Endothelial cell (in vitro differentiated cells): ENCODE measurements at regions not wholly inside any gene's neighbourhood (a gene's known extent, or its start where the extent isn't known, plus 50 kb on each side); places are given as distances from the start of the nearest gene placed in this dataset.

ENCODE experiments used
- DNase-seq: peaks from one replicate; pipeline ENCODE4 v3.0.0; 2021; ENCODE audit warnings: low spot score
- H3K27ac Mint-ChIP-seq: one replicate; pipeline ENCODE4 v1.8.0; 2021; ENCODE audit warnings: mixed read lengths, inconsistent platforms; ENCODE audit not compliant: unreplicated experiment
- H3K27me3 Mint-ChIP-seq: one replicate; pipeline ENCODE4 v1.8.0; 2021; ENCODE audit warnings: mild to moderate bottlenecking, moderate library complexity, mixed read lengths, inconsistent platforms; ENCODE audit not compliant: unreplicated experiment
- H3K36me3 Mint-ChIP-seq: one replicate; pipeline ENCODE4 v1.8.0; 2021; ENCODE audit warnings: mild to moderate bottlenecking, low read depth, mixed read lengths, inconsistent platforms; ENCODE audit not compliant: unreplicated experiment
- H3K4me1 Mint-ChIP-seq: one replicate; pipeline ENCODE4 v1.8.0; 2021; ENCODE audit warnings: mild to moderate bottlenecking, mixed read lengths, inconsistent platforms; ENCODE audit not compliant: unreplicated experiment
- H3K4me3 Mint-ChIP-seq: one replicate; pipeline ENCODE4 v1.8.0; 2021; ENCODE audit warnings: mild to moderate bottlenecking, mixed read lengths, inconsistent platforms; ENCODE audit not compliant: unreplicated experiment
- H3K9me3 Mint-ChIP-seq: one replicate; pipeline ENCODE4 v1.8.0; 2021; ENCODE audit warnings: mixed read lengths, inconsistent platforms; ENCODE audit not compliant: unreplicated experiment
- TF ChIP-seq, protein P1 (sequence below): fragments of 200-600 bp; sonication (generic); IDR thresholded peaks from one replicate; pipeline ENCODE4 v1.5.0; 2021; ENCODE audit warnings: antibody characterized with exemption; ENCODE audit not compliant: unreplicated experiment

DNA sequence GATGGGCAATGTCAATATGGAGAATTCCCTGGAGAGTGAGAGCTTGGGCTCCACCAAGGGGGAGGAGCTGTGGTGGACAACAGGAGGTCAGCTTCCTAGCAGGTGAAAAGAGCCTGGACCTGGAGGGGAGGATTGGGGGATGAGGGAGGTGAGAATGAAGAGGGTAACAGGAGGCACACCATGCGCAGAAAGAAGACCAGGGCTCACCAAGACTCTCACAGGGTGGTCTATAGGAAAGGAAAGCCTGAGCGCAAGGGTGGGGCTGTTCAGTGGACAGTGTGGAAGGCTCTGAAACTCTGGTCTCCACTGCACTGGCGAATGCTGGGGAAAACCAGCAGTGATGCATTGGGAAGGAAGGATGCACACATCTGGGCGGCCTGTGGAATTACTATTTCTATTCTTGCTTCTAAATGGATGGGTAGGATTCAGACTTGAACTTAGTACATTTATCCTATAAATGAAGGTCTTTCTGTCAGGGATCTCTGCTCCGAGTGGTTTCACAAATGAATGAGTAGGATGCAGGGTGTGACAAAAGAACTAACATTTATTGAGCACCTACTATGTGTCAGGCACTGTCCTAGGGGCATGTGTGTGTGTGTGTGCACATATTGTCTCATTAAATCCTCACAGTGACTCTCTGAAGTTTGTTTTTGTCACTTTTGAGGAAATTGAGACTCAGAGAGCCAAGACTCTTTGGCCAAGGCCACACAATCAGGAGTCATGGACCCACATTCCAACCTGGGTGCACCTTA, 152.7 kb downstream of the CD83 start:
- TF ChIP-seq, protein P1, sequence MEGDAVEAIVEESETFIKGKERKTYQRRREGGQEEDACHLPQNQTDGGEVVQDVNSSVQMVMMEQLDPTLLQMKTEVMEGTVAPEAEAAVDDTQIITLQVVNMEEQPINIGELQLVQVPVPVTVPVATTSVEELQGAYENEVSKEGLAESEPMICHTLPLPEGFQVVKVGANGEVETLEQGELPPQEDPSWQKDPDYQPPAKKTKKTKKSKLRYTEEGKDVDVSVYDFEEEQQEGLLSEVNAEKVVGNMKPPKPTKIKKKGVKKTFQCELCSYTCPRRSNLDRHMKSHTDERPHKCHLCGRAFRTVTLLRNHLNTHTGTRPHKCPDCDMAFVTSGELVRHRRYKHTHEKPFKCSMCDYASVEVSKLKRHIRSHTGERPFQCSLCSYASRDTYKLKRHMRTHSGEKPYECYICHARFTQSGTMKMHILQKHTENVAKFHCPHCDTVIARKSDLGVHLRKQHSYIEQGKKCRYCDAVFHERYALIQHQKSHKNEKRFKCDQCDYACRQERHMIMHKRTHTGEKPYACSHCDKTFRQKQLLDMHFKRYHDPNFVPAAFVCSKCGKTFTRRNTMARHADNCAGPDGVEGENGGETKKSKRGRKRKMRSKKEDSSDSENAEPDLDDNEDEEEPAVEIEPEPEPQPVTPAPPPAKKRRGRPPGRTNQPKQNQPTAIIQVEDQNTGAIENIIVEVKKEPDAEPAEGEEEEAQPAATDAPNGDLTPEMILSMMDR = no peak
- DNase-seq = no peak
- Mint-ChIP-seq H3K9me3 (no peaks in the 10 kb centered on the region), H3K27ac (no peak overlapping the region), H3K27me3 (no peaks in the 10 kb centered on the region), H3K4me3 (no peak overlapping the region), H3K36me3 (no peaks in the 10 kb centered on the region), H3K4me1 (no peaks in the 10 kb centered on the region)

DNA sequence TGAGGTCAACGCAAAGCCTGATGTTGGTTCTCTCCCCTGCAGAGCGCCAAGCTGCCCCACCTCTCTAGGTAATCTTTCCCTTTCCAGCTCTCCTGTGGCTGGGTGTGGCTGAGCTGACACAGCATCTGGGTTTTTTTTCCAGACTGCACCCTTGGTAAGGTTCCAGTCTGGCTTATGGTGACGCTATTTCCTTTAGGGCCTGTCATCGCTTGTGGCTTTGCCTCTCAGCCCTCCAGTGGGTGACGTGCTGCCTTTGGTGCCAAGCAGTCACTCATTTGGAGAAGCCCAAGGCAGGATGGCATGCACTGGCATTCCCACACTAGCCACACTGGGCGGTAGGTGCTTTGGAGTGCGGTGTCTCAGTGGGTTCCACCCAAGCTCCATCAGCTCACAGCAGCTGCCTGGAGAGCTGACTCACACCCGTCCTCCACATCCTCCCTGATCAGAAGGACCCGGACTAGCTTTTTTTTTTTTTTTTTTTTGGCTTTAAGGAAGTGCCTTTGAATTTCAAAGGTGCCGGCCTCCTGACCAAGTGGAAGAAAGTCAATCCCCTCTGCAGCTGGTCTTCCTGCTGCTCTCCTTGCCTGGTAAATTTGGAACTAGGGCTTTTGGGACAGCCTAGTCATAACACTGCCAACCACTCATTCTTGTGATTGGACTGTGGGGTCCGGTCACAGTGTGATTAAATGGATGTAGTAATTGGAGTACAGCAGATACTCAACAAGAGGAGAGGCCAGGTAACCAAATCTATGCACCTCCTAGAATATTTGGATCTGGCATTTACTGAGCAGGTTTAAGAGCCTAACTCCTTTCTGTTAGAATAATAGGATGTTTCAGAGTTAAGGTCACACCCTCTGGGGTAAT, 153.6 kb downstream of the CD83 start:
- TF ChIP-seq, protein P1 = no peak
- no peaks in the 10 kb centered on the region for H3K9me3 Mint-ChIP-seq
- DNase-seq = no peak
- H3K27ac Mint-ChIP-seq = no peak overlapping the region
- H3K36me3 Mint-ChIP-seq = no peaks in the 10 kb centered on the region
- H3K4me1 Mint-ChIP-seq = no peaks in the 10 kb centered on the region
- no peaks in the 10 kb centered on the region for H3K27me3 Mint-ChIP-seq
- no peak overlapping the region for H3K4me3 Mint-ChIP-seq

DNA sequence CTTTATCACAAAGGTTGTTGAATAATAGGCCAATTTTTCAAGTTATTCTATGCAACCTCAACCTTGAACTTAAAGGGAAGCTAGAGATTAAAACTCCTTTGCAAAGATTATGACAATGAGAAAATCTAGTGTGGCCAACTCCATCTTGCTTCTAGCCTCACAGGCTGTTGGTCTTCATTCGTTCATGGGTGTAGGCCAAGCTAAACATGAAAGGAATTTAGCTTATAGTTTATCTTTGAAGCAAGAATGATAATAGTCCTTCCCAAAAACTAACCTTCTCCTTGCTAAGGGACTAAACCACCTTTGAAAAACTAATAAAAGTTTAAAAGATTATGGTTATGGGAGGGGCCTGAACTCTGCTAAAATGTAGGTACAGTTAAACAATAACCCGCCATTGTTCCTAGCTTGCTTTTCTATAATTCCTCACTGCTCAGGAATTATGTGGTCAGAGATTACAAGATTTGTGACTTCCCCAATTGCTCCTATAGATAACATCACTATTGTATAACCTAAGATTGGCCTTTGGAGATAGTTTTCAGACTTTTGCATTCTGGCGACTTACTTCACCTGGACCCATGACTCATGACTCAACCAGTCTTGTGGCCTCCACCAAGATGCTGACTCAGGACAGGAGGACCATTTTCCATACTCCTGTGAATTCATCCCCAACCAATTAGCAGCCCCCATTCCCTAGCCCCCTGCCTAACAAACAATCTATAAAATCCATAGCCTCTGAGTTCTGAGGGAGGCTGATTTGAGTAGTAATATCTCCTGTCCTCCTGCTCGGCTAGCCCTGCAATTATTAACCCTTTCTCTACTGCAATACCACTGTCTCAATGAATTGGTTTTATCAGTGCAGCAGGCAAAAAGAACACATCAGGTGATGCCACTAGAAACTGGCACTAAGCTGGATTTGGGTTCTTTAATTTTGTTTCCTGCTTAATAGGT, 154.5 kb downstream of the CD83 start:
- Mint-ChIP-seq H3K27me3 (no peaks in the 10 kb centered on the region), H3K36me3 (no peaks in the 10 kb centered on the region), H3K4me1 (no peaks in the 10 kb centered on the region), H3K27ac (no peak overlapping the region), H3K4me3 (no peak overlapping the region), H3K9me3 (no peaks in the 10 kb centered on the region)
- no peak for DNase-seq
- TF ChIP-seq, protein P1 = no peak

DNA sequence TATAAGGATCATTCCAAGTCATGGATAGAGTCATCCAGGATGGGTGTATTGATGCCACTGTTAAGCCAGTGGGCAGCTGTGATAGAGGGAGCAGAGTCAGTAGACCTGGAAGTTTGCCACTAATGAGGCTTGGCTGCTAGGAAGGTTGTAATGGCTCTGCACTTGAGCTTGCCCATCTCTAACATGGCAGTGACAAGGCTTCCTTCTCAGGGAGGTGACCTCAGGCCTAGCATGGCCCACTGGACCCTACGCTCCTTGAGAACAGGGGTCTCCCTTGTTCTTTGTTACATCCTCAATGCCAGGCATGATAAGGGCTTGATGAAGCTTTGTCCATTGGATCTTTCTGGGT, 155.1 kb downstream of the CD83 start:
- no peaks in the 10 kb centered on the region for H3K27me3 Mint-ChIP-seq
- H3K36me3 Mint-ChIP-seq = no peaks in the 10 kb centered on the region
- no peaks in the 10 kb centered on the region for H3K9me3 Mint-ChIP-seq
- H3K4me3 Mint-ChIP-seq = no peak overlapping the region
- DNase-seq = no peak
- TF ChIP-seq, protein P1 = no peak
- no peak overlapping the region for H3K27ac Mint-ChIP-seq
- no peaks in the 10 kb centered on the region for H3K4me1 Mint-ChIP-seq
